ENCODE measurements at regions not wholly inside any gene's neighbourhood (a gene's known extent, or its start where the extent isn't known, plus 50 kb on each side); places are given as distances from the start of the nearest gene placed in this dataset.
"Not testable (repeated sequence)": the region's sequence is repeated elsewhere in the genome, so short reads cannot be mapped to it uniquely, and the experiment has no call there.

GRCh38 chr4:177494791-177495190, 52.6 kb upstream of the AGA start:
- DNase-seq (ENCODE audit: low spot score): no peak

- DNase-seq (ENCODE audit: low spot score): not testable (repeated sequence)
Measured at GRCh38 chr4:177495626-177496025, 53.4 kb upstream of the AGA start.

- no peak for DNase-seq (ENCODE audit: low spot score)
Measured at GRCh38 chr4:177499537-177499936, 57.3 kb upstream of the AGA start.

- no peak for DNase-seq (ENCODE audit: low spot score)
Measured at GRCh38 chr4:177505171-177505615, 63.0 kb upstream of the AGA start.

- no peak for DNase-seq (ENCODE audit: low spot score)
Measured at GRCh38 chr4:177508662-177509061, 66.4 kb upstream of the AGA start.

- DNase-seq (ENCODE audit: low spot score): no peak
Measured at GRCh38 chr4:177509226-177509745, 67.0 kb upstream of the AGA start.

GRCh38 chr4:177511611-177512010, 69.4 kb upstream of the AGA start:
- no peak for DNase-seq (ENCODE audit: low spot score)

- DNase-seq (ENCODE audit: low spot score): no peak
Measured at GRCh38 chr4:177512646-177513045, 70.4 kb upstream of the AGA start.

- DNase-seq (ENCODE audit: low spot score): no peak
Measured at GRCh38 chr4:177517862-177518261, 75.6 kb upstream of the AGA start.

- DNase-seq (ENCODE audit: low spot score): no peak
Measured at GRCh38 chr4:177519481-177520260, 77.4 kb upstream of the AGA start.

GRCh38 chr4:177528620-177529019, 86.4 kb upstream of the AGA start:
- no peak for DNase-seq (ENCODE audit: low spot score)

- no peak for DNase-seq (ENCODE audit: low spot score)
Measured at GRCh38 chr4:177530561-177530960, 88.3 kb upstream of the AGA start.

GRCh38 chr4:177532358-177532757, 90.1 kb upstream of the AGA start:
- no peak for DNase-seq (ENCODE audit: low spot score)

- not testable (repeated sequence) for DNase-seq (ENCODE audit: low spot score)
Measured at GRCh38 chr4:177534841-177535240, 92.6 kb upstream of the AGA start.

- DNase-seq (ENCODE audit: low spot score): no peak
Measured at GRCh38 chr4:177546745-177547144, 104.5 kb upstream of the AGA start.

- DNase-seq (ENCODE audit: low spot score): no peak
Measured at GRCh38 chr4:177547985-177548384, 105.7 kb upstream of the AGA start.

GRCh38 chr4:177555007-177555574, 112.9 kb upstream of the AGA start:
- no peak for DNase-seq (ENCODE audit: low spot score)

GRCh38 chr4:177557416-177557815, 115.2 kb upstream of the AGA start:
- no peak for DNase-seq (ENCODE audit: low spot score)

GRCh38 chr4:177558995-177559394, 116.8 kb upstream of the AGA start:
- DNase-seq (ENCODE audit: low spot score): no peak

- no peak for DNase-seq (ENCODE audit: low spot score)
Measured at GRCh38 chr4:177562163-177562562, 119.9 kb upstream of the AGA start.

GRCh38 chr4:177562859-177563258, 120.6 kb upstream of the AGA start:
- no peak for DNase-seq (ENCODE audit: low spot score)

- DNase-seq (ENCODE audit: low spot score): no peak
Measured at GRCh38 chr4:177566691-177567090, 124.5 kb upstream of the AGA start.

GRCh38 chr4:177568931-177569330, 126.7 kb upstream of the AGA start:
- DNase-seq (ENCODE audit: low spot score): no peak

- DNase-seq (ENCODE audit: low spot score): no peak
Measured at GRCh38 chr4:177569434-177569833, 127.2 kb upstream of the AGA start.
